HG03520 (cell line): ENCODE measurements at regions not wholly inside any gene's neighbourhood (a gene's known extent, or its start where the extent isn't known, plus 50 kb on each side); places are given as distances from the start of the nearest gene placed in this dataset.

Experiments used
- ATAC-seq: cut with Tn5 transposase; IDR thresholded peaks from one replicate; pipeline ENCODE4 v1.9.1; 2021; ENCODE audit warnings: mild to moderate bottlenecking, moderate library complexity; ENCODE audit not compliant: unreplicated experiment

DNA sequence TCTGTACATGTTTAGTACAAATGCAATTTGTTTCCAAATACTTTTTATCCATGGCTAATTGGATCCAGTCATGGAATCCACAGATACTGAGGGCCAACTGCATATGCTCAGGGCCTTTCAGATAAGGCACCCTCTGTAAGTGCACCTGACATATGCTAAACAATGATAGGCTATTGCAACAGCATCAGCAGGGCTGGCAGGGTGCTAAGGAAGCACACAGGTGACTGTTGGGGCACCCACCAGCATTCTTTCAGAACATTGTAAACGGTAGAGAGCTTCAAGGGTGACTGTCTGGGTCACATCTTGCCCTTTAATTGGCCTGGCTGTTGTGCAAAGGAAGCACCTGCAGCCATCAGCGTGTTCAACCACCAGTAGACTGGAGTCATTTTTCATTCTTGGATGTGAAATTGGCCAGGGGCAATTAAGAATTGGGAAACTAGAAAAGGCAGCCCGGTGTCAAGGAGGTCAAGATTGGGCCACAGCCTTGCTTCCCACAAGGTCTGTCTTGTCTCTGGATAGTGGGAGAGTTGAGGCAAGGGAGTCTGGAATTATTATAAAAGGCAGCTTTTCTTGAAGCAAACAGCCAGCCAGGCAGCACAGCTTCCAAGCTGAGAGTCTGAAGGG lies 129.3 kb upstream of the RAI14 start:
- ATAC-seq = no peak

DNA sequence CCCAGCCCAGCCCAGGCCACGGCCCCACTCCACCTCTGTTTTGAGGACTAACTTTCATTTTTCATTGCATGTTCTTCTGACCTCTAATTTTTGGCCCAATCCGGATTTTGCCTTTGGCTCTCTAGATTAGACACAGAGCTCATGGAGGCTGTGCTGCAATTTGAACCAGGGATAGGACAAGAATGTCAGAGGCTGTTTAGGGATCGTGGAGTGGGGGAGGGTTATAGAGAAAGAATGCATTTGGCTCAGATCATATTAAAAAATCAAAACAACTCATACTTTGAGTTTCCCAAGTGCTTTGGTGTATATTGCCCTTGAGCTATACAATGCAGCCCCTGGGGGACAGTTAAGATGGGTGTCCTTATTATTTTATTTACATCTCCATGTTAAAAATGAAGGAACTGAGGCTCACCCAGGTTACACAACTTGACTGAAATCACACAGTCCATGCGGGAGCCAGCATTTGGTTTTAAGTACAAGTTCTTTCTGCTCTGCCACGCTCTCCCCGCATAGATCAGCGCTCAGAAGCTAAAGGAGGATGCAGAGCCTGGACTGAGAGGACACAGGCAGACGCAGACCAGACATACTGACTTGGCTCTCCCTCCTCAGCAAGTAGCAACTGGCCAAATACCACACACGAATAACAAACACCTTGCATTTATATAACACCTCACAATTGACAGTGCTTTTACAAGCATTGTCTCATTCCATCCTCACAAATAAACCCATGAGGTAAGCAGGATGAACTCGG lies 126.4 kb upstream of the RAI14 start:
- ATAC-seq = no peak

DNA sequence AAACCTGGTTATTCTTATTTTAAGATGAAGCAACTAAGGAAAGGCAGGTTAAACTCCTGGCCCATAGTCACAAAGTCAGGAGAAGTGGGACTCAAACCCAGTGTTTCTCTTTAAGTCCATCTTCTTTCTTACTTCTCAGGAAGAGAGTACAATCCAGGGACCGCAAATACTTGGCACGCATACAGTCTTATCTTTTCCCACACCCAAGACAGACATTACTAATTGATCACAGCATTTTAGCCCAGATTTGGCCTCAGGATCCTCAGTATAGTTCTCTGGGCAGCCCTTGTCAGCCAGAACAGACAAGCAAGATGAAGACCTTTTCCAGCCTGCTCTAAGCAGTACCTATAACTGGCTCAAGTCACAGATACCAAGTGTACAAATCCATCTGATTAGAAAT lies 125.5 kb upstream of the RAI14 start:
- no peak for ATAC-seq

DNA sequence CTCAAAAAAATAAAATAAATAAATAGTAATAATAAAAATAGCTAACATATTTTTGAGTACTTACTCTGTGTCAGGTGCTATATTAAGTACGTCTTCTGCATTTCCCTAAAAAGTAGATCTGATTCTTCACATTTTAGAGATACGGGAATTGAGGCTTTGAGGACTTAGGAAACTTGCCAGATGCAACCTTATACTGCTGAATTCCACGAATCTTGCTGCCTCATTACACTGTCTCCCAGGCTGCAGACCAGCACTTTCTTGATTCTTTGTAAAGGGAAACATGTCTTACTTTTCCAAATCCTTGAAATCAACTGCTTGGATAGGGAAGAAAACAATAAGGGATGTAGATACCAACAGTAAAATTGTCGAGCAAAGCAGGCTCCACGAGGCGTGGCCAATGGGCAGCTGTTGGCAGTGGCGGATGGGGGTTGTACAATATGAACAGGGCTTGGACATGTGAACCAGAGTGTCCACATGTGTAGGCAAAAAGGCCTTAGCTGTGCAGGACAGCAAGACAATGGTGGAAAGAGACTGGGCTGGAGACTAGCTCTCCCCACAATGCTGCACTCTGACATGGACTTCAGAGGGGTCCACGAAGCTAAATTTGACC lies 124.3 kb upstream of the RAI14 start:
- ATAC-seq = no peak

DNA sequence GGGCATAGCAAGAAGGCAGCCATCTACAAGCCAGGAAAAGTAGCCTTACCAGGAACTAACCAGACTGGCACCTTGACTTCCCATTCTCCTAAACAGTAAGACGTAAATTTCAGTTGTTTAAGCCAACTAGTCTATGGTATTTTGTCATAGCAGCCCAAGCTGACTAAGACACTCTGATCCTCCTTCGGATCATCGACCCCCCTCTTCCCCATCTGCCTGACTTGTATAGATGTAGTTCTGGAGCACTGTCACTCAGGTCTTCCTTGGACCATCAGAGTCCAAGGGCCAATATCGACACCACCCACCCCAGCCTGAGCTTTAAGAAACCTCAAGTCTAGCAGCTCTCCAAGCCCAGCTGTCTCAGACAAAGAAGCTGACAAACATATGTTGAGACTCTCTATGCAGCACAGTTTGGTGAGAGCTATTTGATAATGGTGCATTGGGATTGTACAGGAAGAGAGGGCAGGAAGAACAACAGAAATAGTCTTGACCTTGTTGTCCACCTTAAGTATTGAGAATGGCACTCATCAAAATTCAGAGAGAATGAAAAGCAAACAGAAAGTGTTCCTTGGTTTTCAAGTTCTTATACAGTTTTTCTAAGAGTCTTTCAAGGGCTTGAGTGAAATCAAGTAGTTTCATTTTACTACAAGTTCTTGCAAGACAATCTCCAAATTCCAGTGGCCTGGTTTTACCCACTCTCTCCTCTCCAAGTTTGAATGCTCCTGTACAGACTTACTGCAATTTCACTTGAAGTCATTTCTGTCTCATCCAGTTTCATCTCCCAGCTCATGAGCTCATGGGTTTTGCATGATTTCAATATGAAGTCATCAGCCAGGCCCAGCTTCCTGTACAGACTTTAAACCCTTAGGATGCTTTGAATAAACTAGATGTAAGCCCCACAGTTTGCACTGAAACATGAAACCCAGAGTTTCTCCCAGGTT lies 122.3 kb upstream of the RAI14 start:
- peak; percentile 88 for ATAC-seq

DNA sequence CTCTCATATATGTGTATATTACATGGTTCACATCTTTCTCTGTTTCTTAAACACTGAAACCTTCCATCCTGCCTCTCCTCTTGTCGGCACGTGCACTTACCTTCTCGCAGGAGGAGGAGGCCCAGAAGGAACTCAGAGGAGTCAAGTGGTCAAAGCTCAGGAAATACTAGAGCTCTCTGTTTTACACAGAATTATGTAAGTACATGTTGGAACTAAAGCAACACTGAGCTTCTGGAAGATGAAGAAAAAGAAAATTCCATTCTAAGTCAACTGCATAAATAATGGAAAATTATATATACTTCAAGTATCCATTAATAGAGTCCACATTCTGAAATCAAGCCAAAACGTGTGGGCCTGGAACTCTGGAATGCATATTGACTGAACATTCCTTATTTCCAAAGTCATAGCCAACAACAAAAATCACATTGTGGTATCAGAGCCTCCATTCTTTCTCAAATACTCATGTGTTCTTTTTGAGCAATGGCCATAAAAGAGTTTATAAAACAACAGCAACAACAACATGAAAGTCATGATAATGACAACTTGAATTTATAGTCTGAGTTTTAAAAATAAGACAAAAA lies 121.5 kb upstream of the RAI14 start:
- ATAC-seq = no peak

DNA sequence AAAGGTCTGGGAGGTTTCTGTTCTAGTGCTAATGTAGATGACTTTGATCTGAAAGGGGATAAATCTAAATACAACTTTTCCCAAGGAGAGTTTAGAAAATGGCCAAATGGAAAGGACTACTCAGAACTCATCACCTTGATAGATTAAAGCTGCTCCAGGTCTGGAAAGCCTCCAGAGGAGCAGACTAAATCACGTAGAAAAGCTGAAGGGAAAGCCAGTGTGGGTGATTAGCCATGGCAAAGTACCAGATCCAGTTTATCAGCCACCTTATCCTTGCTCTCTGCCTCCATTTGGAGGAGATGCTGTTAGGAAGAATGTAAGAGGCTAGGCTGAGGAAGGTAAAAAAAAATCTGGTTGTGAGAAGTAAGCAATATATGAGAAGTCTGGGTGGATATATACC lies 120.7 kb upstream of the RAI14 start:
- no peak for ATAC-seq

DNA sequence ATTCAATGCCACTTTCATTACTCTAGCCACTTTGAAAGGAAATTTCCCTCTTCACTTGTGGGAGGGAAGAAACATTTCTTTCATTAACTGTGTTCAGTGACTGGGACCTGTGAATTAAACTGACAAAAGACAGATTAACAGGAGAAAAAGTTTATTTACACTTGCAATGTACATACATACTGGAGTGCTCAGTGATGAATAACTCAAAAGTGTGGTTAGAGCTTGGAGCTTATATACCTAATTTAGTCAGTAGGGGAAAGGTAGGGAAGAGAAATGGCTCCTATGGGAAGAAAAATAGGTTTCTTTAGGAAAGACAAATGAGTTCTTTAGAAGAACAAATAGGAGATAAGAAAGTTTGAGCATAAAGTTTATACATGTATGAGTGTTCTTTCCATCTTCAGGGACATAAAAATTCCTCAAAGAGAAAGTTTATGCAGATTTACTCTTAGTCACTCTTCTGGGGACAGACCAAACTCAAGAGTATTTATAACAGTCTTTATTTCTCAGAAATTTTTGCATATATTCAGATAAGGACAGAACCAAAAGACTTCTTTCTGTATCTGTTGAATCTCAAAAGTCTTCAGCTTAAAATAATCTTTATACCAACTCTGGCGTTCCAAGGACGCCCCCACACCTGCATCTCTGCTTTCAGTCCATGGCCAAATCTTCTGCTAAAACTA lies 120.0 kb upstream of the RAI14 start:
- ATAC-seq = no peak

DNA sequence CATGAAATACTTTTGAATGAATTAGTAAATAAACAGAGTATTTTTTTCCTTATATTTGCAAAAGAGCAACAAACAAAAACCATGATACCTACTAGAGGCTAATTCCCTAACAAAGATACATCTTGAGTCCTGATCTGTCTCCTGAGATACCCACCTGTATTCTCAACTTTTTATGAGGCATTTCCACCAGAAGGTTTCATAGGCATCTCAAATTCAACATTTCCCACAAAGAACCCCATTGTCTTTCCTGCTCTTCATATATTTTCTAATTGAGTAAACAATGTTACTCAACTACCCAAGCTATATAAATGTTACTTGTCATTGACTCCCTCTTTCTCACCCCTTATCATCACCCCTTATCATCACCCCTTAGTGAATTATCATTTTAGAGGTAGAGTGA lies 119.4 kb upstream of the RAI14 start:
- ATAC-seq = no peak

DNA sequence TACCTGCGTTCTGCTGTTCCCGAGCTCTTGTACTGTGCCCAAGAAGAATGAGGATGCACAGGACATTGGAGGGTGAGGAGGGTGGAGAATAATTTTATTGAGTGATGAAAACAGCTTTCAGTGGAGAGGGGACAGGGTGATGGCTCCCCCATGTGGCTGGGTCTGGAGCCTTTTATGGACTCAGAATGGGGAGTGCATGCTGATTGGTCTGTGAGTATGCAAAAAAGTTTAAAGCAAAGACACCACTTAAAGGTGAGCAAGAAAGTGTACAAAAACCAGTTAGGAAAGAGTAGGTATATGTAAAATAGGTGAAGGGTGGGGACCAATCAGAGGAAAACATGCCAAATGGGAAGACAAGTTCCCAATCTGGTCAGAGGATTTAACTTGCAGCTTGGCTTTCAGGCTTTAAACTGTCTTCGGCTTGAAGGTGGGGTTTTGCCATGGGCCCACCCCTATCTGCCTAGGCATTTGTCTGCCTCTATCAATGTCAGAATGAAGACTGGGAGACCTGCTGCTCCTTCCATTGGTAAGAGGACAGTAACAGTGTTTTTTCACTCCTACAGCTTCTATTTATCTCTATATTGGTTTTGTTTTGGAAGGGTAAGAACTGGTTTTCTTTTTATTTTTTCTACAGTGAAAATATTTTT lies 118.0 kb upstream of the RAI14 start:
- ATAC-seq = no peak

DNA sequence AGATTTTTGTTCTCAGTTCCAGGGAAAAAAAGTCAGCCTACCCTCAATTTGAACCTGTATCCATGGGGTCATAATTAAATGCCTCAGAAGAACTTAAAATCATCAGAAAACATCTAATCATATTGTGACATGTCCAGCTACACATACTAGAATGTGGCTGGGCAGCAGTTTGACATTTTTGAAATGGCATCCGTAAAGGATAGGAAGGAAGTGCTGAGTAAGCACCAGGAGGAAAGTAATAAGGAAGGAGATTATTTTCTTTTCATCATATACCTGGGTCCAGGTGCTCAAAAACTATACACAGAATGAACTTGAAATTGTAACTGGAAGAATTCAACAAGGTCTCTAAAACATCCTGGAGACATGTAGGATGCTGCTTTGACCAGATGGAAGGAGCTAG lies 116.9 kb upstream of the RAI14 start:
- ATAC-seq = no peak

DNA sequence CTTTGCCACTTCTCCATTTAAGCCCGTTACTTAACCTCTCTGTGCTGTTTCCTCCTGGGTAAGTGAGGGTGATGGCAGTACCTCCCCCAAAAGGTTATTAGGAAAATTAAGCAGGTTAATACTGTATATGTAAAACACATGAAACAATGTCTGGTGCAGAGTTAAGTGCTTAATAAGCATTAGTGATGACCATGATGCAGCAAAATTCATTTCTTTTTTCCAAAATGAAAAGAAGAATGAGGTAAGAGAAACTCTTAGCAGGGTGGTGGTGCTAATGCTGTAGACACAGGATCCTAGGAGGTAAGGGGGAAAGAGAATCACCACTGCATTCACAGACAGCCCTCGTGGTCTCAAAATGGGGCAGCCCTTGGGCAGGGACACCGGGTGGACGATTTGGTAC lies 115.1 kb upstream of the RAI14 start:
- ATAC-seq = no peak

DNA sequence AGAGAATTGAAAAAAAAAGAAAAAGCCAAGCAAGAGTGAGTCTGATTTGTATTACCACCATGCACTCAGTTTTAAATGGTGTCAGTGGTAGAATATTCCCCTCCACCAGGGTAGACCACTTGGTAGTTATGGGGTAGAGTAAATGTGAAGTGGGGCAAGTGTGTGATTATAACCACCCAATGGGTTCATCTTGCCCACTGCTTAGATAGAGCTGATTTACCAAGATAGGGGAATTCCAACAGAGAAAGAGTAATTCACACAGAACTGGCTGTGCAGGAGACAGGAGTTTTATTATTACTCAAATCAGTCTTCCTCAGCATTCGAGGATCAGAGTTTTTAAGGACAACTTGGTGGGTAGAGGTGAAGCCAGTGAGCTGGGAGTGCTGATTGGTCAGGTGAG lies 113.3 kb upstream of the RAI14 start:
- no peak for ATAC-seq

DNA sequence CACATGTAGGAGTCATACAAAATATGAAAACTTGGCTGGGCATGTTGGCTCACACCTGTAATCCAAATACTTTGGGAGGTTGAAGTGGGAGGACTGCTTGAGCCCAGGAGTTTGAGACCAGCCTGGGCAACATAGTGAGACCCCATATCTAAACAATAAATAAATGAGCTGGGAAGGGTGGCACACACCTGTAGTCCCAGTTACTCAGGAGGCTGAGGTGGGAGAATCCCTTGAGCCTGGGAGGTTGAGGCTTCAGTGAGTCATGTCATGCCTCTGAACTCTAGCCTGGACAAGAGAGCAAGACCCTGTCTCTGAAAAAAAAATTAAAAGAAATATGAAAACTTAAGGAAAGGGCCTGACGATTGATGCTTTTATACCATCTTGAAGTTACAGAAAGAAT lies 112.4 kb upstream of the RAI14 start:
- ATAC-seq = no peak

DNA sequence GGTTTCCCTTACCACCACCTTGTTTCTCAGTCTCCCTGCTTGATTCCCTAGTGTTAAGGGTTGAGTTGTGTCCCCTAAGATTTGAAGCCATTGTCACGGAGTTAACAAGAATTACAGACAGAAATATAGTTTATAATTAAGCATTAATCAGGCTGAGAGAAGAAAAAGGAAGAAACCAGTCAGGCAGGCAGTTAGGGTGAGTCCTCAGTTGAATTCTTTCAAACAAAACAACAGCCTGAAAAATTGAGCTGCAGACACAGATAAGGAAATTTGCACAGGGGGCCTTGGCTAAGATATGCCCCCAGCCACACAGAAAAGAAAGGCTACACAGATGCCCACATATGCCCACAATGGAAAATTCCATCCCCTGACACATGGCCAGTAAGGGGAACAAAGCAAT lies 111.7 kb upstream of the RAI14 start:
- no peak for ATAC-seq

DNA sequence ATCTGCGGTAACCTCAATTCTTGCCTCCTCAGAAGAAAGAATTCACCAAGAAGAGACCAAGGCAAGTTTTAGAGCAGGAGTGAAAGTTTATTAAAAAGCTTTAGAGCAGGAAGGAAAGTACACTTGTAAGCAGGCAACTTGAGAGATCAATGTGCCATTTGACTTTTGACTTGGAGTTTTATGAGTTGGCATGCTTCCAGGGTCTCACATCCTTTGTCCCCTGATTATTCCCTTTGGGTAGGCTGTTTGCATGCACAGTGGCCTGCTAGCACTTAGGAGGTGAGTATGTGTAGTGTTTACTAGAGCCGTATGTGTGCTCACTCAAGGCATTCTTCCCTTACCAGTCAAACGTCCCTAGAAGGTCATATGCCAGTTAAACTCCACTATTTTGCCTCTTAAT lies 111.0 kb upstream of the RAI14 start:
- ATAC-seq = no peak

DNA sequence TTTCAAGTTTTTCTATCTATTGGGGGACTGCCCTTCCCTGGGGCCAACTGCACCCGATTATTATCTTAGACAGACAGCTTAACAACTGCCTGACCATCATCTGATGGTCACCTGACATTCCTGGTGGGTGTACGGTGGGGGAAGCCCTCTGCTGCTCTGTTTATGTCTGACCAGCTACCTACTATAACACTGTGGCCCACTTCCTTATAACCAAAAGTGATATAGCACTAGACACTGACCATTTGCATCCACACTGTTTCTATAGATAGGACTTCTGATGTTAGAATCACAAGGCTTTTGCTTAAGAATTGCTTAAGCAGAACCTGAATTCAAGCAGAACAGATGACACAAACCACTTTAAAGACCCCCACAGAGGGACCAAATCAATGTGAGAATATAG lies 110.5 kb upstream of the RAI14 start:
- no peak for ATAC-seq

DNA sequence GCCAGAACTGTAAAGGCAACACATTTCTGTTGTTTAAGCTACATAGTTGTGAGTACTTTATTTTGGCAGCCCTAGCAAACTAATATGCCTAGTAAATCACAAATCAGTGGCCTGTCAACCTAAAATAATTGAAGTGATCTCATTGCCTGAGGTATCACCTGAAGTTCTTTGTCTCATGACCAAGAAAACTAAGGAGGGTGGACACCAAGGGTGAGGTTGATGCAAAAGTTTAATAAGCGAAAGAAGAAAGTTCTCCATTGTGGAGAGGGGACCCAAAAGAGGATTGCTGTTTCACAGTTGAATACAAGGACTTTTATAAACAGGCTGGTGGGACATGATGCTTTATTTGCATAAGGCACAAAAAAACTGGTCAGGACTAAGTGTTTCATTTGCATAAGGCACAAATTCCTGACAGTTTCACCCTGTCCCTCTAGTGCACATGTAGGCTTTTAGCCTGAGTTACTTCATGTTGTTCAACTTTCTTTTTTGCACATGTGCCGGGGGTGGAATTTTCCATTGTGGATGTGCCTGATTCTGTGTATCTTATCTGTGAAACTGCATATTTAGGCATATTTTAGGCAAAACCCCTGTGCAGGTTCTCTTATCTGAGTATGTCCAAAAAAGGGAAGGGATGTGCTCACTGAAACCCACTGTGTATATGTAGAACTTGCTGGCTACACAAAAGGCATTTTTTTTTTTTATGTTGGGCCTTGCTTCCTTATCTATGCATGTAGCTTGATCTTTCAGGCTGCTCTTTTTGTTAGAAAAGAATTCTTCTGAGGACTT lies 108.6 kb upstream of the RAI14 start:
- no peak for ATAC-seq

DNA sequence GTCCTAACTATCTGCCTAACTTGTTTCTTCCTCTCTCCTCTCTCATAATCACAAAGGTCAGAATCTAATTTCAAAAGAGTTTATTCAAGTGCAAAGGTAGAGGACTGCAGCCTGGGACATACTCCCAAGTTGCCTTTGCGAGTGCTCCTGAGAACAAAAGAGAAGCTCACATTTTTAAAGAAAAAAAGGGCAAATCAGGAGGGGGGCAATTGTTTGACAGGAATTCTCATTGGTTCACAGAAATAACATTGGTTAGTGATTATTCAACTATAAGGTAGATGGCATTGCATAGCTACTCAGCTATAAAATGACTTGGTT lies 108.1 kb upstream of the RAI14 start:
- ATAC-seq = no peak
